Limb (tissue), 2 donors: ENCODE measurements at regions not wholly inside any gene's neighbourhood (a gene's known extent, or its start where the extent isn't known, plus 50 kb on each side); places are given as distances from the start of the nearest gene placed in this dataset.

ENCODE experiments used
- DNase-seq, 2 donors: peaks; one replicate each; pipeline ENCODE4 v3.0.0-alpha.2; 2016; ENCODE audit errors: extremely low spot score in 2 of 2

GRCh38 chr3:6172871-6173642 is 687.9 kb upstream of the GRM7 start:
- no peak for DNase-seq

- DNase-seq: no peak
Measured at GRCh38 chr3:6177417-6177816, 683.5 kb upstream of the GRM7 start.

- no peak for DNase-seq
Measured at GRCh38 chr3:6179761-6180160, 681.2 kb upstream of the GRM7 start.

- DNase-seq: no peak
Measured at GRCh38 chr3:6180171-6180570, 680.7 kb upstream of the GRM7 start.

GRCh38 chr3:6182476-6182875 is 678.4 kb upstream of the GRM7 start:
- DNase-seq: no peak

GRCh38 chr3:6182909-6183308 is 678.0 kb upstream of the GRM7 start:
- DNase-seq: no peak

GRCh38 chr3:6189384-6189783 is 671.5 kb upstream of the GRM7 start:
- no peak for DNase-seq

GRCh38 chr3:6204891-6205290 is 656.0 kb upstream of the GRM7 start:
- no peak for DNase-seq

- DNase-seq: no peak
Measured at GRCh38 chr3:6216135-6217026, 644.5 kb upstream of the GRM7 start.

- DNase-seq: no peak
Measured at GRCh38 chr3:6220447-6220846, 640.5 kb upstream of the GRM7 start.

GRCh38 chr3:6222069-6222468 is 638.8 kb upstream of the GRM7 start:
- no peak for DNase-seq

GRCh38 chr3:6223572-6223971 is 637.3 kb upstream of the GRM7 start:
- DNase-seq: no peak

GRCh38 chr3:6228958-6229683 is 631.8 kb upstream of the GRM7 start:
- no peak for DNase-seq

GRCh38 chr3:6229778-6230410 is 631.0 kb upstream of the GRM7 start:
- DNase-seq: no peak

- no peak for DNase-seq
Measured at GRCh38 chr3:6242104-6242503, 618.8 kb upstream of the GRM7 start.

- DNase-seq: no peak
Measured at GRCh38 chr3:6248528-6248927, 612.4 kb upstream of the GRM7 start.

GRCh38 chr3:6249679-6250078 is 611.2 kb upstream of the GRM7 start:
- DNase-seq: no peak

- no peak for DNase-seq
Measured at GRCh38 chr3:6250167-6250566, 610.7 kb upstream of the GRM7 start.

- DNase-seq: no peak
Measured at GRCh38 chr3:6251612-6252400, 609.1 kb upstream of the GRM7 start.

GRCh38 chr3:6254490-6254889 is 606.4 kb upstream of the GRM7 start:
- DNase-seq: no peak

GRCh38 chr3:6255229-6255628 is 605.7 kb upstream of the GRM7 start:
- no peak for DNase-seq
